KMS-11 (cell line): ENCODE measurements at regions not wholly inside any gene's neighbourhood (a gene's known extent, or its start where the extent isn't known, plus 50 kb on each side); places are given as distances from the start of the nearest gene placed in this dataset.
"Not testable (repeated sequence)": the region's sequence is repeated elsewhere in the genome, so short reads cannot be mapped to it uniquely, and the experiment has no call there.

Experiments
- H2AFZ ChIP-seq: fragments of 200-600 bp; sonication (generic); 2 replicates; pipeline ENCODE4 v1.6.1; 2016; ENCODE audit warnings: antibody characterized with exemption, mixed run types, low read depth
- H3K27ac ChIP-seq: fragments of 200-600 bp; sonication (generic); 2 replicates; pipeline ENCODE4 v1.6.1; 2016; ENCODE audit warnings: mild to moderate bottlenecking, mixed run types
- H3K27me3 ChIP-seq: fragments of 200-600 bp; sonication (generic); 2 replicates; pipeline ENCODE4 v1.6.1; 2017; ENCODE audit warnings: mild to moderate bottlenecking, low read depth, mixed run types, moderate library complexity; ENCODE audit not compliant: insufficient read depth
- H3K36me3 ChIP-seq: fragments of 200-600 bp; sonication (generic); 2 replicates; pipeline ENCODE4 v1.6.1; 2017; ENCODE audit warnings: mild to moderate bottlenecking, mixed run types; ENCODE audit not compliant: insufficient read depth
- H3K4me1 ChIP-seq: fragments of 200-600 bp; sonication (generic); 2 replicates; pipeline ENCODE4 v1.6.1; 2016; ENCODE audit warnings: mild to moderate bottlenecking, low read depth, mixed run types; ENCODE audit not compliant: poor library complexity, severe bottlenecking
- H3K4me2 ChIP-seq: fragments of 200-600 bp; sonication (generic); 2 replicates; pipeline ENCODE4 v1.7.0; 2016; ENCODE audit warnings: mild to moderate bottlenecking, mixed run types
- H3K4me3 ChIP-seq: fragments of 200-600 bp; sonication (generic); IDR thresholded peaks from 2 replicates; pipeline ENCODE4 v1.6.1; 2017; ENCODE audit warnings: low read depth, low read length, mixed read lengths; ENCODE audit not compliant: insufficient read depth
- H3K79me2 ChIP-seq: fragments of 200-600 bp; sonication (generic); 2 replicates; pipeline ENCODE4 v1.6.1; 2016; ENCODE audit warnings: low read depth, mixed run types; ENCODE audit not compliant: insufficient read depth
- H3K9ac ChIP-seq: fragments of 200-600 bp; sonication (generic); 2 replicates; pipeline ENCODE4 v1.6.1; 2016; ENCODE audit warnings: mild to moderate bottlenecking, mixed run types
- H4K20me1 ChIP-seq: fragments of 200-600 bp; sonication (generic); 2 replicates; pipeline ENCODE4 v1.6.1; 2016; ENCODE audit warnings: mild to moderate bottlenecking, mixed run types; ENCODE audit not compliant: insufficient read depth
- CTCF ChIP-seq: fragments of 200-600 bp; sonication (generic); conservative IDR thresholded peaks from 2 replicates; pipeline ENCODE4 v1.6.1; 2017; ENCODE audit warnings: low read depth, mild to moderate bottlenecking, antibody characterized with exemption, low read length, moderate library complexity, mixed read lengths

GRCh38 chr4:19191979-19192650, 1059.6 kb upstream of the SLIT2 start:
- Histone ChIP-seq H3K4me3 (no peak overlapping the region), H3K4me2 (no peak overlapping the region)
- no peak for TF ChIP-seq CTCF

GRCh38 chr4:19187691-19188090, 1064.0 kb upstream of the SLIT2 start:
- Histone ChIP-seq H3K9ac (no peak overlapping the region), H3K79me2 (no peaks in the 10 kb centered on the region), H4K20me1 (no peaks in the 10 kb centered on the region), H3K4me1 (no peaks in the 10 kb centered on the region), H2AFZ (no peak overlapping the region), H3K36me3 (no peaks in the 10 kb centered on the region), H3K27ac (no peak overlapping the region), H3K27me3 (no peaks in the 10 kb centered on the region), H3K4me3 (no peak overlapping the region), H3K4me2 (no peak overlapping the region)
- TF ChIP-seq CTCF: no peak

More at GRCh38 chr4:19191979-19192650, 1059.6 kb upstream of the SLIT2 start:
- Histone ChIP-seq H3K27ac (no peak overlapping the region), H3K36me3 (no peaks in the 10 kb centered on the region), H2AFZ (no peak overlapping the region), H3K27me3 (no peaks in the 10 kb centered on the region), H3K9ac (no peak overlapping the region), H4K20me1 (no peaks in the 10 kb centered on the region), H3K4me1 (no peaks in the 10 kb centered on the region), H3K79me2 (no peaks in the 10 kb centered on the region)

DNA sequence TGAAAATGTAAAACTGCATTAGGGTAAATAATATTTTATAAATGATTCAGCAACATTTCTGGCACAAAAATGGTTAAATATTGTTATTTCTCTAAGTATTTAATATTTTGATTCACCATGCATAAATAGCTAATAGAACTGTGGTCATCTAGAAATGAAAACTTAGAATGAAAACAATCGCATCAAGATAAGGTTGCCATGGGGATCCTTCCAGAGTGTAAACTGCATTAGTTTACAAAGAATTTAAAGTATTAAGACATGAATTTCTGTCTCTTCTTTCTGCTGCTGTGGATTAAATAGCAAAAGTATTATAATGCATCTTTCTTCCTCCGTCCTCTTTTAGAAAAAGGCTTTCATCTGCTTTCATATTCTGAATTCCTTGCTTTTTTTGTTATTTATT, 1064.6 kb upstream of the SLIT2 start:
- Histone ChIP-seq H3K36me3 (no peaks in the 10 kb centered on the region), H3K27me3 (no peaks in the 10 kb centered on the region), H3K9ac (no peak overlapping the region), H3K4me2 (no peak overlapping the region), H2AFZ (no peak overlapping the region), H4K20me1 (no peaks in the 10 kb centered on the region), H3K4me3 (no peak overlapping the region), H3K79me2 (no peaks in the 10 kb centered on the region), H3K27ac (no peak overlapping the region), H3K4me1 (no peaks in the 10 kb centered on the region)
- no peak for TF ChIP-seq CTCF

GRCh38 chr4:19181631-19182030, 1070.1 kb upstream of the SLIT2 start:
- H3K4me2 ChIP-seq, H3K36me3 ChIP-seq, H3K4me3 ChIP-seq, H3K27ac ChIP-seq, H3K79me2 ChIP-seq, H3K9ac ChIP-seq, H3K4me1 ChIP-seq, H3K27me3 ChIP-seq, H2AFZ ChIP-seq, H4K20me1 ChIP-seq: not testable (repeated sequence)

GRCh38 chr4:19178835-19179234, 1072.9 kb upstream of the SLIT2 start:
- TF ChIP-seq CTCF: no peak
- no peaks in the 10 kb centered on the region for H3K79me2 ChIP-seq
- no peak overlapping the region for H3K9ac ChIP-seq
- no peak overlapping the region for H2AFZ ChIP-seq
- no peak overlapping the region for H3K27ac ChIP-seq
- no peaks in the 10 kb centered on the region for H3K4me1 ChIP-seq
- no peaks in the 10 kb centered on the region for H4K20me1 ChIP-seq
- no peaks in the 10 kb centered on the region for H3K36me3 ChIP-seq
- H3K4me3 ChIP-seq: no peak overlapping the region
- H3K27me3 ChIP-seq: no peaks in the 10 kb centered on the region
- H3K4me2 ChIP-seq: no peak overlapping the region
